ENCODE measurements at regions not wholly inside any gene's neighbourhood (a gene's known extent, or its start where the extent isn't known, plus 50 kb on each side); places are given as distances from the start of the nearest gene placed in this dataset.

DNA sequence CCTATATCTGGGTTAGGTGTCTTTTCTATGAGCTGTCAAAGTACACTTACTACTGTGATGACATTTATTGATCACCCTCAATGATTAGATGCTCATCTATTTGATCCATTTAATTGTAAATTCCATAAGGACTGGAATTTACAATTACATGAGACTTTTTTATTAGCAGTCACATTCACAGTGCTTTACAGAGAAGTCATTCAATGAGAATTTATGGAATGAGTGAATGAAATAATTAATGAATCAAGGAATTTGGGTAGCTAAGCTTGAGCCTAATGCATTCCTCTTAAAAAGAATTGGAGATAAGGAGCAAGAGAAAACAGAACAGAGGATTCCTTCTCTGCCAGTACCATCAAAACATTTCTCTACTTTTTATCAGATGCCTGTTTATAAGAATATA, 1437.5 kb upstream of the CDH8 start:
- H3K9me3 ChIP-seq (ENCODE audit: control insufficient read depth in 1 of 2, low read length in 2 of 2), result no peaks in the 10 kb centered on the region
- no peak overlapping the region for H3K9ac ChIP-seq (ENCODE audit: low read depth in 1 of 2, low read length in 2 of 2)
- no peaks in the 10 kb centered on the region for H3K36me3 ChIP-seq (ENCODE audit: control insufficient read depth in 1 of 2, insufficient read depth in 2 of 2, low read length in 2 of 2)
- H3K27me3 ChIP-seq (ENCODE audit: control insufficient read depth in 1 of 2, insufficient read depth in 2 of 2, low read length in 2 of 2), result no peaks in the 10 kb centered on the region
- H3K4me1 ChIP-seq (ENCODE audit: control insufficient read depth in 1 of 2, insufficient read depth in 2 of 2, low read length in 2 of 2), result no peaks in the 10 kb centered on the region
- no peak overlapping the region for H3K27ac ChIP-seq (ENCODE audit: low read depth, low read length)
- H3K4me3 ChIP-seq (ENCODE audit: low read depth in 1 of 2, low read length in 2 of 2), result no peak overlapping the region

GRCh38 chr16:63467513-63467912, 1431.3 kb upstream of the CDH8 start:
- Histone ChIP-seq H3K4me1 (ENCODE audit: control insufficient read depth in 1 of 2, insufficient read depth in 2 of 2, low read length in 2 of 2) (no peaks in the 10 kb centered on the region), H3K27ac (ENCODE audit: low read depth, low read length) (no peak overlapping the region), H3K4me3 (ENCODE audit: low read depth in 1 of 2, low read length in 2 of 2) (no peak overlapping the region), H3K27me3 (ENCODE audit: control insufficient read depth in 1 of 2, insufficient read depth in 2 of 2, low read length in 2 of 2) (no peaks in the 10 kb centered on the region), H3K9me3 (ENCODE audit: control insufficient read depth in 1 of 2, low read length in 2 of 2) (no peaks in the 10 kb centered on the region), H3K9ac (ENCODE audit: low read depth in 1 of 2, low read length in 2 of 2) (no peak overlapping the region), H3K36me3 (ENCODE audit: control insufficient read depth in 1 of 2, insufficient read depth in 2 of 2, low read length in 2 of 2) (no peaks in the 10 kb centered on the region)

- Histone ChIP-seq H3K9me3 (ENCODE audit: control insufficient read depth in 1 of 2, low read length in 2 of 2) (no peaks in the 10 kb centered on the region), H3K4me3 (ENCODE audit: low read depth in 1 of 2, low read length in 2 of 2) (no peak overlapping the region), H3K4me1 (ENCODE audit: control insufficient read depth in 1 of 2, insufficient read depth in 2 of 2, low read length in 2 of 2) (no peaks in the 10 kb centered on the region), H3K27ac (ENCODE audit: low read depth, low read length) (no peak overlapping the region), H3K27me3 (ENCODE audit: control insufficient read depth in 1 of 2, insufficient read depth in 2 of 2, low read length in 2 of 2) (no peaks in the 10 kb centered on the region), H3K36me3 (ENCODE audit: control insufficient read depth in 1 of 2, insufficient read depth in 2 of 2, low read length in 2 of 2) (no peaks in the 10 kb centered on the region), H3K9ac (ENCODE audit: low read depth in 1 of 2, low read length in 2 of 2) (no peak overlapping the region)
Measured at GRCh38 chr16:63462316-63462715, 1426.1 kb upstream of the CDH8 start.

DNA sequence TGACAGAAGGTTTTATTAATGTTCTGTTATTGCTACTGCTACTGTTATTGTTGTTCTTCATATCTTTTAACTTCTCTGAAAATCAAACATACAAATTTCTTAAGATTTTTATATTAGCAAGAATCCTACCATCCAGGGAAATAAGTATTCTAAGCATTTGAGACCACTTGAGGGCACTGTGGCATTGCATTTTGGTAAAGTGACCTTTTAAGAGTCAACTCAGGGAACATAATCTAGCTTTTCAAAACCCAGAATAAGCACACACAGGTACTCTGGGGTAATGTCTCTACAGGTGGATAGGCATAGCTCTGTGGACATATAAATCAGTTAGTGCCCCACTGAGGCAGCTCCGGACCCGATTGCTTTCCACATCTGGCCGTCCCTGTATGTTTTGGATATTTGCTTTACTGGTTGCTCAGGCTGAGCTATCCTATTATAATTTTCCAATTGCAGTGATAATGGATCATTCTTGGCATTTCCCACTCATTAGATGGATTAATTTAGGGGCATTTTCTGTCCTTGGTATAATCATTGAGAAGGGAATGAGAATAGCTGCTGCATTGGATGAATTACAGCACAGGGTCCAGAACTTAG, 1425.1 kb upstream of the CDH8 start:
- Histone ChIP-seq H3K27me3 (ENCODE audit: control insufficient read depth in 1 of 2, insufficient read depth in 2 of 2, low read length in 2 of 2) (no peaks in the 10 kb centered on the region), H3K9me3 (ENCODE audit: control insufficient read depth in 1 of 2, low read length in 2 of 2) (no peaks in the 10 kb centered on the region), H3K27ac (ENCODE audit: low read depth, low read length) (no peak overlapping the region), H3K36me3 (ENCODE audit: control insufficient read depth in 1 of 2, insufficient read depth in 2 of 2, low read length in 2 of 2) (no peaks in the 10 kb centered on the region), H3K4me1 (ENCODE audit: control insufficient read depth in 1 of 2, insufficient read depth in 2 of 2, low read length in 2 of 2) (no peaks in the 10 kb centered on the region), H3K4me3 (ENCODE audit: low read depth in 1 of 2, low read length in 2 of 2) (no peak overlapping the region), H3K9ac (ENCODE audit: low read depth in 1 of 2, low read length in 2 of 2) (no peak overlapping the region)

- no peaks in the 10 kb centered on the region for H3K36me3 ChIP-seq (ENCODE audit: control insufficient read depth in 1 of 2, insufficient read depth in 2 of 2, low read length in 2 of 2)
- no peaks in the 10 kb centered on the region for H3K27me3 ChIP-seq (ENCODE audit: control insufficient read depth in 1 of 2, insufficient read depth in 2 of 2, low read length in 2 of 2)
- no peaks in the 10 kb centered on the region for H3K4me1 ChIP-seq (ENCODE audit: control insufficient read depth in 1 of 2, insufficient read depth in 2 of 2, low read length in 2 of 2)
- no peak overlapping the region for H3K4me3 ChIP-seq (ENCODE audit: low read depth in 1 of 2, low read length in 2 of 2)
- H3K27ac ChIP-seq (ENCODE audit: low read depth, low read length), result no peak overlapping the region
- H3K9ac ChIP-seq (ENCODE audit: low read depth in 1 of 2, low read length in 2 of 2), result no peak overlapping the region
- H3K9me3 ChIP-seq (ENCODE audit: control insufficient read depth in 1 of 2, low read length in 2 of 2), result no peaks in the 10 kb centered on the region
Measured at GRCh38 chr16:63458846-63459245, 1422.6 kb upstream of the CDH8 start.

- Histone ChIP-seq H3K4me3 (ENCODE audit: low read depth in 1 of 2, low read length in 2 of 2) (no peak overlapping the region), H3K36me3 (ENCODE audit: control insufficient read depth in 1 of 2, insufficient read depth in 2 of 2, low read length in 2 of 2) (no peaks in the 10 kb centered on the region), H3K4me1 (ENCODE audit: control insufficient read depth in 1 of 2, insufficient read depth in 2 of 2, low read length in 2 of 2) (no peaks in the 10 kb centered on the region), H3K27me3 (ENCODE audit: control insufficient read depth in 1 of 2, insufficient read depth in 2 of 2, low read length in 2 of 2) (no peaks in the 10 kb centered on the region), H3K9ac (ENCODE audit: low read depth in 1 of 2, low read length in 2 of 2) (no peak overlapping the region), H3K9me3 (ENCODE audit: control insufficient read depth in 1 of 2, low read length in 2 of 2) (no peaks in the 10 kb centered on the region), H3K27ac (ENCODE audit: low read depth, low read length) (no peak overlapping the region)
Measured at GRCh38 chr16:63457869-63458268, 1421.6 kb upstream of the CDH8 start.

- no peak overlapping the region for H3K27ac ChIP-seq (ENCODE audit: low read depth, low read length)
- H3K4me1 ChIP-seq (ENCODE audit: control insufficient read depth in 1 of 2, insufficient read depth in 2 of 2, low read length in 2 of 2), result no peaks in the 10 kb centered on the region
- no peaks in the 10 kb centered on the region for H3K36me3 ChIP-seq (ENCODE audit: control insufficient read depth in 1 of 2, insufficient read depth in 2 of 2, low read length in 2 of 2)
- H3K4me3 ChIP-seq (ENCODE audit: low read depth in 1 of 2, low read length in 2 of 2), result no peak overlapping the region
- no peaks in the 10 kb centered on the region for H3K27me3 ChIP-seq (ENCODE audit: control insufficient read depth in 1 of 2, insufficient read depth in 2 of 2, low read length in 2 of 2)
- no peaks in the 10 kb centered on the region for H3K9me3 ChIP-seq (ENCODE audit: control insufficient read depth in 1 of 2, low read length in 2 of 2)
- H3K9ac ChIP-seq (ENCODE audit: low read depth in 1 of 2, low read length in 2 of 2), result no peak overlapping the region
Measured at GRCh38 chr16:63453261-63453660, 1417.0 kb upstream of the CDH8 start.

DNA sequence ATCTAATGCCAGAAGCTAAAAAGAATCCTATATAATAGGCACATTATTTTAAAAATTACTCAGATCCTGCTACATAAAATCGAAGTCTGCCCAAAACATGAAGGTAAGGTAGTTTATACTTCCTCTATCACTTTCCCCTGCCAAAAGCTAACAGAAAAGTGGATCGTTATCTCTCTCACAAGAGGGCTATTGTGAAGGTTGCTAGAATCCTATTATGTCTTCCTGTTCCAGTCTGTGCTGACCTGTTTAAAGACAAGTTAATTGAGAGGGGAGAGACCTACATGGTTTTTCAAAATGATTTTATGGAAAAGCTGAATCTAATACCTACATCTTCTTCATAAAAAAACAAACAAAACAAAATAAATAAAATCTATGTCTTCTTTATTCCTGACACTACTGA, 1410.9 kb upstream of the CDH8 start:
- Histone ChIP-seq H3K9me3 (ENCODE audit: control insufficient read depth in 1 of 2, low read length in 2 of 2) (no peaks in the 10 kb centered on the region), H3K27ac (ENCODE audit: low read depth, low read length) (no peak overlapping the region), H3K27me3 (ENCODE audit: control insufficient read depth in 1 of 2, insufficient read depth in 2 of 2, low read length in 2 of 2) (no peaks in the 10 kb centered on the region), H3K36me3 (ENCODE audit: control insufficient read depth in 1 of 2, insufficient read depth in 2 of 2, low read length in 2 of 2) (no peaks in the 10 kb centered on the region), H3K4me3 (ENCODE audit: low read depth in 1 of 2, low read length in 2 of 2) (no peak overlapping the region), H3K9ac (ENCODE audit: low read depth in 1 of 2, low read length in 2 of 2) (no peak overlapping the region), H3K4me1 (ENCODE audit: control insufficient read depth in 1 of 2, insufficient read depth in 2 of 2, low read length in 2 of 2) (no peaks in the 10 kb centered on the region)

- H3K9me3 ChIP-seq (ENCODE audit: control insufficient read depth in 1 of 2, low read length in 2 of 2), result no peaks in the 10 kb centered on the region
- H3K4me3 ChIP-seq (ENCODE audit: low read depth in 1 of 2, low read length in 2 of 2), result no peak overlapping the region
- no peaks in the 10 kb centered on the region for H3K4me1 ChIP-seq (ENCODE audit: control insufficient read depth in 1 of 2, insufficient read depth in 2 of 2, low read length in 2 of 2)
- no peak overlapping the region for H3K9ac ChIP-seq (ENCODE audit: low read depth in 1 of 2, low read length in 2 of 2)
- no peak overlapping the region for H3K27ac ChIP-seq (ENCODE audit: low read depth, low read length)
- H3K36me3 ChIP-seq (ENCODE audit: control insufficient read depth in 1 of 2, insufficient read depth in 2 of 2, low read length in 2 of 2), result no peaks in the 10 kb centered on the region
- H3K27me3 ChIP-seq (ENCODE audit: control insufficient read depth in 1 of 2, insufficient read depth in 2 of 2, low read length in 2 of 2), result no peaks in the 10 kb centered on the region
Measured at GRCh38 chr16:63442246-63442645, 1406.0 kb upstream of the CDH8 start.

DNA sequence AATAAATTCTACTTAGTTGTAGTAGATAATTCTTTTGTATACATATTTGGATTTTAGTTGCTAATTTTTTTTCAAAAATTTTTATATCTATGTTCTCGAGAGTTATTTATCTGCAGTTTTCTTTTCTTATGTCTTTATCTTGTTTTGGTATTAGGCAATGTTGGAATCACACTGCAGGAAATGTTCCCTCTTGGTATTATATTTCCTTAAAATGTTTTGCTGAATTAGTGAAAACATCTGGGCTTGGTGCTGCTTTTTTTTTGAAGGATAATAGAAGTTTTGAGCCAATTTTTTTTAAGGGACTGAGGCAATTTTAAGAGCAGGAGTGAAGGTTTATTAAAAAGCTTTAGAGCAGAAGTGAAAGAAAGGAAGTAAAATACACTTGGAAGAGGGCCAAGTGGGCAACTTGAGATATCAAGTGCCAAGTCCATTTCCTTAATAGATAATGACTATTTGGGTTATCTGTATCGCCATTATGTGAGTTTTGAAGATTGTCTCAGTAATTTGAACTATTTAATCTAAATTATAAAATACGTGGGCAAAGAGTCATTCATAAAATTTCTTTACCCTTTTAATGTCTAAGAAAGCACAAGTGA, 1390.1 kb upstream of the CDH8 start:
- no peak overlapping the region for H3K27ac ChIP-seq (ENCODE audit: low read depth, low read length)
- no peaks in the 10 kb centered on the region for H3K27me3 ChIP-seq (ENCODE audit: control insufficient read depth in 1 of 2, insufficient read depth in 2 of 2, low read length in 2 of 2)
- H3K4me3 ChIP-seq (ENCODE audit: low read depth in 1 of 2, low read length in 2 of 2), result no peak overlapping the region
- H3K36me3 ChIP-seq (ENCODE audit: control insufficient read depth in 1 of 2, insufficient read depth in 2 of 2, low read length in 2 of 2), result no peaks in the 10 kb centered on the region
- no peak overlapping the region for H3K9ac ChIP-seq (ENCODE audit: low read depth in 1 of 2, low read length in 2 of 2)
- H3K4me1 ChIP-seq (ENCODE audit: control insufficient read depth in 1 of 2, insufficient read depth in 2 of 2, low read length in 2 of 2), result no peaks in the 10 kb centered on the region
- H3K9me3 ChIP-seq (ENCODE audit: control insufficient read depth in 1 of 2, low read length in 2 of 2), result no peaks in the 10 kb centered on the region

DNA sequence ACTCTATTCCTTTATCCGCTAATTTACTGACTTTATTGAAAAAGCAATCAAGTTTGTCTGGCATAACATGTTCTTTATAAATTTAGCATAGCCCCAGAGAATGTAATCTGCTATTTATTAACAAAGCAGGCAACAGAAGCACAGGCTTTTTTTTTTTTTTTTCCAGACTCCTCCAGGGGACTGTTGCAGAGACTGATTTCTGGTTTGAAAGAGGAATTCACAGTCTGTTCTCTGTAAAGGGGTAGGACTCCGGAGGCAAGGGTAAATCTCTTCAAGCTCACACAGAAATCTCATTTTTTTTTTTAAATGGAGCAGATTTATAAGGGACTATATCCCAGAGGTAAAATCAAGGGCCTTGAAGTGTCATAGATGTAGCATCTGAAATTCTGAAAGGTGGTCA, 1386.5 kb upstream of the CDH8 start:
- H3K9ac ChIP-seq (ENCODE audit: low read depth in 1 of 2, low read length in 2 of 2), result no peak overlapping the region
- H3K27ac ChIP-seq (ENCODE audit: low read depth, low read length), result no peak overlapping the region
- H3K27me3 ChIP-seq (ENCODE audit: control insufficient read depth in 1 of 2, insufficient read depth in 2 of 2, low read length in 2 of 2), result no peaks in the 10 kb centered on the region
- no peak overlapping the region for H3K4me3 ChIP-seq (ENCODE audit: low read depth in 1 of 2, low read length in 2 of 2)
- no peaks in the 10 kb centered on the region for H3K4me1 ChIP-seq (ENCODE audit: control insufficient read depth in 1 of 2, insufficient read depth in 2 of 2, low read length in 2 of 2)
- H3K9me3 ChIP-seq (ENCODE audit: control insufficient read depth in 1 of 2, low read length in 2 of 2), result no peaks in the 10 kb centered on the region
- no peaks in the 10 kb centered on the region for H3K36me3 ChIP-seq (ENCODE audit: control insufficient read depth in 1 of 2, insufficient read depth in 2 of 2, low read length in 2 of 2)
